VCaP (cell line): ENCODE measurements at regions not wholly inside any gene's neighbourhood (a gene's known extent, or its start where the extent isn't known, plus 50 kb on each side); places are given as distances from the start of the nearest gene placed in this dataset.

ENCODE experiments used
- H3K27ac ChIP-seq: fragments of 450-650 bp; 2 replicates; pipeline ENCODE4 v1.5.1; 2017
- TF ChIP-seq, protein P1 (sequence below): fragments of 450-650 bp; conservative IDR thresholded peaks from 2 replicates; pipeline ENCODE4 v1.5.1; 2017; ENCODE audit warnings: mild to moderate bottlenecking, moderate library complexity

DNA sequence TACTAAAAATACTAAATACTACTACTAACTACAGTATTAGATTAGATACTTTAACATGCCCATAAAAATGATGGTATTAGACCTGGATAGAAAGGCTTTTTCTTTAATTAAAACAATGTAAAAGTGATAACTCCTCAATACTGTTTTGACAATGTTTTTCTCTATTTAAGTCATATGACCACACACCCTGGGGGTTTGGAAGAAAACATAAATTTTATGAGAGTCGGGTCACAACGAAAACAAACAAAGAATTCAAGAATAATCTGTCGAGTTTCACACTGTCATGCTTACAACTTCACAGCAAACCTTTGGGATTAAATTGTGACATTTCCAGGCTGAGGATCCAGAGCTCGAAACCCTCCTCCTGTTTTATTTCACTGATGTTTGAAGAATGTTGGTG lies 107.4 kb upstream of the SOX4 start:
- H3K27ac ChIP-seq: no peak overlapping the region
- TF ChIP-seq, protein P1, sequence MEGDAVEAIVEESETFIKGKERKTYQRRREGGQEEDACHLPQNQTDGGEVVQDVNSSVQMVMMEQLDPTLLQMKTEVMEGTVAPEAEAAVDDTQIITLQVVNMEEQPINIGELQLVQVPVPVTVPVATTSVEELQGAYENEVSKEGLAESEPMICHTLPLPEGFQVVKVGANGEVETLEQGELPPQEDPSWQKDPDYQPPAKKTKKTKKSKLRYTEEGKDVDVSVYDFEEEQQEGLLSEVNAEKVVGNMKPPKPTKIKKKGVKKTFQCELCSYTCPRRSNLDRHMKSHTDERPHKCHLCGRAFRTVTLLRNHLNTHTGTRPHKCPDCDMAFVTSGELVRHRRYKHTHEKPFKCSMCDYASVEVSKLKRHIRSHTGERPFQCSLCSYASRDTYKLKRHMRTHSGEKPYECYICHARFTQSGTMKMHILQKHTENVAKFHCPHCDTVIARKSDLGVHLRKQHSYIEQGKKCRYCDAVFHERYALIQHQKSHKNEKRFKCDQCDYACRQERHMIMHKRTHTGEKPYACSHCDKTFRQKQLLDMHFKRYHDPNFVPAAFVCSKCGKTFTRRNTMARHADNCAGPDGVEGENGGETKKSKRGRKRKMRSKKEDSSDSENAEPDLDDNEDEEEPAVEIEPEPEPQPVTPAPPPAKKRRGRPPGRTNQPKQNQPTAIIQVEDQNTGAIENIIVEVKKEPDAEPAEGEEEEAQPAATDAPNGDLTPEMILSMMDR: no peak

DNA sequence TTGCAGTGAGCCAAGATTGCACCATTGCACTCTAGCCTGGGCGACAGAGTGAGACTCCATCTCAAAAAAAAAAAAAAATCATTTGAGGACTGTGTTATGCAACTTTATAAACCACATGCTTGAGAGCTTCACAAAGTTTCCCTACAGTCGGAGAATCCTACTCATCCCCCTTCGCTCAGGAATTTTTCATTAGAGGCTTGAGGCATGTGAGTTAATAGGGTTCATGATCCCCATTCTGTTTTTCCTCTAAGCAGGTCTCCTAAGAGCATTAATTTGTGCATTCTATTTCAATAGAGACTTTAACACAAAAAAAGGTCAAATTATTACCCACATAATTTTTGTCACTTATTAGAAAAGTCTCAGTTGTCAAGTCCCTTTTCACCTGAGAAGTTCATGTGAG lies 103.7 kb upstream of the SOX4 start:
- H3K27ac ChIP-seq: no peak overlapping the region
- TF ChIP-seq, protein P1: no peak

- no peak overlapping the region for H3K27ac ChIP-seq
- TF ChIP-seq, protein P1: no peak
These were observed 101.6 kb upstream of the SOX4 start for GRCh38 chr6:21491955-21492354.

DNA sequence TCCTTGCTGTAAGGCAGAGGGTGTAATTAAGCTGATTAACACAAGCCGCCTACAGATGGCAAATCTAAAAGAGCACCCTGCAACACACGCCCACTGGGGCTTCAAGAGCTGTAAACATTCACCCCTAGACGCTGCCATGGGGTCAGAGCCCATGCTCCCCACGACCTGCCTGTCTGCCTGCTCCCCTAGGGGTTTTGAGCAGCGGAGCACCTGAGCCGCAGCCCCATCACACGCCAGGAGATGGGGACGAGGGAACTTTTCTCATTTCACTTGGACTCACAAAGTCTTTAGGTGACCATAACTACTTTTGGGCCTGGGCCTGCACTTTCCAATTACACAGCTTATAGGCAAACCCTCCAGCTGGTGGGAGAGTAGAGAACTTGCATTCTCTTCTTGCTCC lies 99.0 kb upstream of the SOX4 start:
- no peak overlapping the region for H3K27ac ChIP-seq
- TF ChIP-seq, protein P1: no peak

- TF ChIP-seq, protein P1: no peak
- no peak overlapping the region for H3K27ac ChIP-seq
These were observed 97.4 kb upstream of the SOX4 start for GRCh38 chr6:21496196-21496595.

DNA sequence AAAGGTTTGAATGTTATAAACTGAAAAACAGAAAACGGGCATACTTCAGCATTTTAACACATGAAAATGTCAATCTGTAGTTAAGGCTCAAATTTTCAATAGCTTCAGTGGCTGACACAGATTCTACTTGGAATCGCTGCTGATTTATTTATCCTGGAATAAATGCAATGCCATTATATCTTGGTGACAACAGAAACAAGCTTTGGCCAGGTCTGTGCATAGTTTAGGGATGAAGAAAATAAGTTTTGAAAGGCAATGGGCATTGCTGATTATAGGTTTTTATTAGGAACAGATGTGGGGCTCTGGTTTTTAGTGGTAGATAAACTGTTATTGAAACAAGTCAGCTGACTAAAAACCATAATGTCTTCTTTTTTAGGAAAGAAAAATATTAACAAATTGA lies 96.8 kb upstream of the SOX4 start:
- no peak overlapping the region for H3K27ac ChIP-seq
- TF ChIP-seq, protein P1: no peak

DNA sequence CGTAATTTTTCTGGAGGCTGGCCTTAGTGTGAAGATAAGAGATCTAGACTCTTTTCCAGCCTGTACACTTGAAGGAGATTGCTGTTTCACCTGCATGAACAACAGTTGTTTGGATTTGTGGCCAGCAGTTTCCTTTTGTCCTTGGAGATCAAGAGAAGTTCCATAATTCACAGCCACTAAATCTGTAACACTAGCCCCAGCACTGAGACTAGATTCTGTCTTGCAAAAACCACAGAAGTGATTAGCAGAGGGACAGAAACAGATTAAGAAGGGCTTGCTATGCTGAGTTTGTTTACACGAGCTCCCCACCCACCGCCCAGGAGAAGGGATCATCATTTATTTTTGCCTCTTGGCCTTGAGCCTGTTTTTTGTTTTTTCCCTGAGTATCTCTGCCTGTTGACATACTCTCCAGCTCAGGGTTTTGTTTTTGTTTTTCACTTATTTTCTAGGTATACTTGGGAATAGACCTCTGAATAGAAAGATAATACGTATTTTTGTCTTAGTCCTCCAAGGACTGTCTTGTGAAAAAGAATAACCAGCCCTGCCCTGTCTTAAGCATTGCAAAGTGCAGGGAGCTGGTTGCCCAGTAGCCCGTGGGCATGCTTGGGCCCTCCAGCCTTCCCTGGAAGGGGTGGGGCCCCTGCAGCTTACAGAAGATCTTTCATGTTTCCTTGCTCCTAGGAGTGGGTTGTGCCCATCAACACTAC lies 93.1 kb upstream of the SOX4 start:
- TF ChIP-seq, protein P1: no peak
- peak overlapping the region; percentile 33; the same call in 1 of the 2 replicates for H3K27ac ChIP-seq
